Stimulated activated CD4-positive, alpha-beta T cell treated with anti-CD3 and anti-CD28 coated beads, Interleukin-15, amount 100 ng/mL, for 48 hours (primary cell): ENCODE measurements at regions not wholly inside any gene's neighbourhood (a gene's known extent, or its start where the extent isn't known, plus 50 kb on each side); places are given as distances from the start of the nearest gene placed in this dataset.
"Not testable (repeated sequence)": the region's sequence is repeated elsewhere in the genome, so short reads cannot be mapped to it uniquely, and the experiment has no call there.

Source experiments
- DNase-seq, 2 donors: peaks; one replicate each; pipeline ENCODE4 v3.0.0-alpha.2; 2020; ENCODE audit warnings: low read depth in 2 of 2

DNA sequence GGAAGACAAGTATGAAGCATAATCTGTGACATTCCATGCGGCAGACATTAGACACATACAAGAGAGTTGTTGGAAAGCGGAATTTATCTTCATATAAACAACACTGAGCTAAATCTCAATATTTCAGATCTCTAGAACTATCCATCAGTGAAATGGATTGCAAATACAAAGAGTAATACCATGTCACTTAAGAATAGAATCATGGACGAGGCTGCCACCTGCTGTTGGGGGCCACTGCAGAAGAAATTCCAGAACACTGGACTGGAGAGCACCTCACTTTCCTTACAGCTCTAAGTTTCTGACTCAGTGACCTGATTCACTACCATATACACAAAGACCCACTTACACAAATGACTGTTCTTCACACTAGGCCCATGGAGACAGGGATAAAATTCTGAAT lies 346.7 kb downstream of the OR4F29 start:
- not testable (repeated sequence) for DNase-seq

DNA sequence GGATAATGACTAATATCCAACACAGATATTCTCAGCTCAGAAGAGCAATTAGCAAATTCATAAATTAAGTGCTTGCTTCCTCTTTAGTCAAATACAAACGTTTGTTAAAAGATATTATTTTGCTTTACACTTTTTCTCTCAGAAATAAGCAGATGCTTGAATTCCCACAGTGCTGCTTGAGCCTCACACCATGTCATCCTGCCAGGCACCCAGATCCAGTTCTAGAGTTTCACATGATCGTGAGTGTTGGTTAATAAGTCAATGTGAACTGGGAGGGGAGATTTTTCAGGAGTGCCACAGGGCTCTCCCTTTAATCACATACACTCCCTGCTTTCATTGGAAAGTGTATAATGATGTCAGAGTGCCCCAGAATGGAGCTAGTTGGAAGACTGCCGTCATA lies 352.0 kb downstream of the OR4F29 start:
- not testable (repeated sequence) for DNase-seq

DNA sequence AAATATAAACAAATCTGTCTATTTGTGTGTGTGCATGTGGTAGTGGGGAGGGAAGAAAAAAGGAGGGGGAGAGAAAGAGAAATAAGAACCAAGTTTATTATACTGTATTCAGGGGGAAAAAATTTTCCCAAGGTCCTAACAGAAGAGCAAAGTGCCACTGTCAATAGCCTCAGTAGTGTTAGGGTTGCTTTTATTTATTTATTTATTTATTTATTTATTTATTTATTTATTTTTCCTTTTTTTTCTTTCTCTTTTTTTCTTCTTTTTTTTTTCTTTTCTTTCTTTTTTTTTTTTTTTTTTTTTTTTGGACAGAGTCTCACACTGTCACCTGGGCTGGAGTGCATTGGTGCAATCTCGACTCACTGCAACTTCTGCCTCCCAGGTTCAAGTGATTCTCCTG lies 352.7 kb downstream of the OR4F29 start:
- not testable (repeated sequence) for DNase-seq

DNA sequence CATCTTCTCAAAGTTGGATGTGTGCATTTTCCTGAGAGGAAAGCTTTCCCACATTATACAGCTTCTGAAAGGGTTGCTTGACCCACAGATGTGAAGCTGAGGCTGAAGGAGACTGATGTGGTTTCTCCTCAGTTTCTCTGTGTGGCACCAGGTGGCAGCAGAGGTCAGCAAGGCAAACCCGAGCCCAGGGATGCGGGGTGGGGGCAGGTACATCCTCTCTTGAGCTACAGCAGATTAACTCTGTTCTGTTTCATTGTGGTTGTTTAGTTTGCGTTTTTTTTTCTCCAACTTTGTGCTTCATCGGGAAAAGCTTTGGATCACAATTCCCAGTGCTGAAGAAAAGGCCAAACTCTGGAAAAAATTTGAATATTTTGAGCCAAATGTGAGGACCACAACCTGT lies 360.2 kb downstream of the OR4F29 start:
- DNase-seq: not testable (repeated sequence)

DNA sequence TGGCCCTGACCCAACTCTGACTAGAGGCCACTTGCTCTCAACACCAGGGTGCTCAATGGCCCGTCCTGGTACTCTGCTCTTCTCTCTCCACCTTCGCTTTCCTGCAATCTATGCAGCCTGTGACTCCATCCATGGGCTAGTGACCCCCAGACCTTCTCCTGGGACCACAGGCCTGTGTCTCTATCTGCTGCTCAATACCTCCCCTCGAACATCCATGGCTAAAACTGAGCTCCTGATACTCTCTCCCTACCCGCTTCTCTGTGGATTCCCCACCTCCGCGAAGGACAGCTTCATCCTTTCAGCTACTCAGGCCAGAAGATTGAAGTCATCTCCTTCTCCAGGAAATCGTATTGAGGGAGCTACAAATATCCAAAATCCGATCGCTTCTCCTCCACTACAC lies 363.4 kb downstream of the OR4F29 start:
- DNase-seq: not testable (repeated sequence)

DNA sequence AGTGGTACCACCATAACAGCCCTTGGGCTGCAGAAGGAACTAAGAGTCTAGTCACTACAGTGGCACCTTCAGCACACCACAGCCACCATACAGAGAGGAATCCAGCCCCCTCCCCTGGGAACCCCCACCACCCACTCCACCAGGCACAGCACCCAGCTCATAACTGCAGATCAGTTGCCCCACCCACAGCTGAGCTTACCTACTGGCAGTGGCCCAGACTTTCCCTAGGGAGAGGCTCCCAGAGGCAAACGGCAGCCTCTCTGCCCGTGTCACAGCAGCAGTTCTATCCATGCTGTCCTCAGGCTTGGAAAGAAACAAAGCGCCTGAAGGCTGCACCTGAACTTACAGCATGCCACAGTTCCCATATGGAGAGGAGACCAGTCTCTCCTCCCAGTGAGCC lies 372.3 kb downstream of the OR4F29 start:
- not testable (repeated sequence) for DNase-seq

DNA sequence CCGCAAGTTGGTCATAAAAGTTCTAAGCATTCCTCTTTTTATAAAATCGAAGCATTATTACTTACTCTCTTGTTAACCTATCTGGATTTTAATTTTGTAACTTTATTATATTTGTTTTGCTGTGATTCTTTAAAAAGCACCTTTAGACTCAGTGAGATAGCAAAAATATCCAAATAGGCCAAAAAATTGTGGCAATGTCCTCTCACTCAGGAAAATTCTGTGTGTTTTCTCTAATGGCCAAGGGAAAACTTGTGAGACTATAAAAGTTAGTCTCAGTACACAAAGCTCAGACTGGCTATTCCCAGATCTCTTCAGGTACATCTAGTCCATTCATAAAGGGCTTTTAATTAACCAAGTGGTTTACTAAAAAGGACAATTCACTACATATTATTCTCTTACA lies 386.4 kb downstream of the OR4F29 start, which contains the start of gene OR4F5:
Gene OR4F5 (plus strand): TSS at position 301 of the 400 bp plus-strand sequence.
- DNase-seq: not testable (repeated sequence)

DNA sequence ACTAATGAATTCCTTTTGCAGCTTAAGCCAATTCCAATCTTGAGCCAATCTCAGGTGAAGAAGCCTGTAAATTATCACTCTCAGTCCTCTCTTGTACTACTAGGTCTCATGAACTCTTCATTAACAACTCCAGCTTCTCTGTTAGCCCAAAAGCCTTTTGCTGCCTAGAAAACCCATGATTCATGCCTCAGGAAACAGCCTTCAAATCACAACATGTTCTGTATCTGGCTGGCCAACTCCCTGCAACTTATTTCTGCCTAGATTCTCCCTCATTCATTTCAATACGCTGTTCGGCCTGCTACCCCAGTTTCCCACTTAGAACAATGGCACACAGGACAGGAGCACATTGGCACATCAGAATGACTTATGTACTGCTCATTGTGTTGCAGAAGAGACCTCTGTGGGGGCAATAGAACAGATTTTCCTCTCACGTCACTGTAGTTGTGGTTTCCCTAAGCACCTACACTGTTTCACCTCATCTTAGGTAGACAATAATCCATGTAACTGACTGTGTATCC lies 395.4 kb downstream of the OR4F29 start:
- DNase-seq: not testable (repeated sequence)

DNA sequence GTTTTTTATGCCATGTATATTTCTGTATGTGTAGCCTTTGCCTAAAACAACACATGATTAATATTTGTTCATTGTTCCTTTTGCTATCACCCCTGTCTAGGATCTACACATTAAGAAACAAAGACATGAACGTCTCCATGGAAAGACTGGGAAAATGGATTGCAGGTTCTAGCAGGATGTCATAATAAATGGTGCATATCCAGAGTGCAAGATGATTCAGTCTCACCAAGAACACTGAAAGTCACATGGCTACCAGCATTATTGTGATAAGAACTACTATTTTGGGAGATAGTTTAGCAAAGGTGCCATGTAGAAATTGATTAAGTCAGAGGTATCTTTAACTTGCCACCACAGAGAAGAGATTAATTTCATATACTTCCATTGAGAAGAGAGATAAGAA lies 398.3 kb downstream of the OR4F29 start:
- DNase-seq: not testable (repeated sequence)

DNA sequence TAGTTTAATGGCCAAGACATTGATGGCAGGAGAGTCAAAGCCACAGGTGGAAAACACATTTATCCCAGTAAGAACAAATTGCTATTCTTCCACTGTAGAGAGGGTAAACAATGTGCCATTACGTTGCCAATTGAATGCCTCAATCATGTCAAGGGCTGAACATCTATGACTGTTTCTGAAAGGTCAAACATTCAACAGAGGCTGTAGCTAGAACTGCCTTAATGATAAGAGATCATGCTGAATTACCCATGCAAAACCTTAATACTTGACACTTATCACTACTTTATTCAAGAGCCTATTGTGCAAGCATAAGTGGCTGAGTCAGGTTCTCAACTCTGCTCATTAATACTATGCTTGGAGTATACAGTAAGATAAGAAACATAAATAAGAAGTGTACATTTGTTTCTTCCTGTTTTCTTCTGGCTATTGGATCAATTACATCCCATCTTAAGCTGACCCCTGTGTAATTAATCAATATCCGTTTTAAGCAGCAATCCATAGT lies 409.5 kb downstream of the OR4F29 start:
- not testable (repeated sequence) for DNase-seq

DNA sequence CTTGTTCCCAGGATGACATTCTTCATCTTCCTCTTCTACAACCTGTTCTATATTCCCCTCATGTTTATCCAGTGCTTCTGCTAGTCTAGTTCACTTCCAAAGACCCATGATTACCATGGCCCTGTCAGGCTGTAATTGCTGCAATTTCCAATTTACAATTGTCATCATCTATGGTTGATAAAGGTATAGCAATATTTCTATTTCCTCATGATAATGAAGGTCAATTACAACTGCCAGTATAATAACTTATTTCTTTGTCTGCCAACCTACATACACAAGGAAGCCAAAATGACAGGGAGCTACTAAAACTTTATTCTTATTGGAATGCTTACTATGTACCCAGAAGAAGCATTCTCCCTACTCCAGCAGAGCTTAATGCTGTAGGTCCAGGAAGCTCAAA lies 410.3 kb downstream of the OR4F29 start:
- DNase-seq: not testable (repeated sequence)

DNA sequence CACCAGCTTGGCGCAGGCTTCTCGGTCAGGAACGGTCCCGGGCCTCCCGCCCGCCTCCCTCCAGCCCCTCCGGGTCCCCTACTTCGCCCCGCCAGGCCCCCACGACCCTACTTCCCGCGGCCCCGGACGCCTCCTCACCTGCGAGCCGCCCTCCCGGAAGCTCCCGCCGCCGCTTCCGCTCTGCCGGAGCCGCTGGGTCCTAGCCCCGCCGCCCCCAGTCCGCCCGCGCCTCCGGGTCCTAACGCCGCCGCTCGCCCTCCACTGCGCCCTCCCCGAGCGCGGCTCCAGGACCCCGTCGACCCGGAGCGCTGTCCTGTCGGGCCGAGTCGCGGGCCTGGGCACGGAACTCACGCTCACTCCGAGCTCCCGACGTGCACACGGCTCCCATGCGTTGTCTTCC lies 422.3 kb downstream of the OR4F29 start:
- DNase-seq: not testable (repeated sequence)

DNA sequence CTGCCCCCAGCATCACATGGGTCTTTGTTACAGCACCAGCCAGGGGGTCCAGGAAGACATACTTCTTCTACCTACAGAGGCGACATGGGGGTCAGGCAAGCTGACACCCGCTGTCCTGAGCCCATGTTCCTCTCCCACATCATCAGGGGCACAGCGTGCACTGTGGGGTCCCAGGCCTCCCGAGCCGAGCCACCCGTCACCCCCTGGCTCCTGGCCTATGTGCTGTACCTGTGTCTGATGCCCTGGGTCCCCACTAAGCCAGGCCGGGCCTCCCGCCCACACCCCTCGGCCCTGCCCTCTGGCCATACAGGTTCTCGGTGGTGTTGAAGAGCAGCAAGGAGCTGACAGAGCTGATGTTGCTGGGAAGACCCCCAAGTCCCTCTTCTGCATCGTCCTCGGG lies 434.2 kb downstream of the OR4F29 start:
- not testable (repeated sequence) for DNase-seq

DNA sequence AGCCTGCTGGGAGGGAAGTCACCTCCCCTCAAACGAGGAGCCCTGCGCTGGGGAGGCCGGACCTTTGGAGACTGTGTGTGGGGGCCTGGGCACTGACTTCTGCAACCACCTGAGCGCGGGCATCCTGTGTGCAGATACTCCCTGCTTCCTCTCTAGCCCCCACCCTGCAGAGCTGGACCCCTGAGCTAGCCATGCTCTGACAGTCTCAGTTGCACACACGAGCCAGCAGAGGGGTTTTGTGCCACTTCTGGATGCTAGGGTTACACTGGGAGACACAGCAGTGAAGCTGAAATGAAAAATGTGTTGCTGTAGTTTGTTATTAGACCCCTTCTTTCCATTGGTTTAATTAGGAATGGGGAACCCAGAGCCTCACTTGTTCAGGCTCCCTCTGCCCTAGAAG lies 435.5 kb downstream of the OR4F29 start:
- DNase-seq: not testable (repeated sequence)

DNA sequence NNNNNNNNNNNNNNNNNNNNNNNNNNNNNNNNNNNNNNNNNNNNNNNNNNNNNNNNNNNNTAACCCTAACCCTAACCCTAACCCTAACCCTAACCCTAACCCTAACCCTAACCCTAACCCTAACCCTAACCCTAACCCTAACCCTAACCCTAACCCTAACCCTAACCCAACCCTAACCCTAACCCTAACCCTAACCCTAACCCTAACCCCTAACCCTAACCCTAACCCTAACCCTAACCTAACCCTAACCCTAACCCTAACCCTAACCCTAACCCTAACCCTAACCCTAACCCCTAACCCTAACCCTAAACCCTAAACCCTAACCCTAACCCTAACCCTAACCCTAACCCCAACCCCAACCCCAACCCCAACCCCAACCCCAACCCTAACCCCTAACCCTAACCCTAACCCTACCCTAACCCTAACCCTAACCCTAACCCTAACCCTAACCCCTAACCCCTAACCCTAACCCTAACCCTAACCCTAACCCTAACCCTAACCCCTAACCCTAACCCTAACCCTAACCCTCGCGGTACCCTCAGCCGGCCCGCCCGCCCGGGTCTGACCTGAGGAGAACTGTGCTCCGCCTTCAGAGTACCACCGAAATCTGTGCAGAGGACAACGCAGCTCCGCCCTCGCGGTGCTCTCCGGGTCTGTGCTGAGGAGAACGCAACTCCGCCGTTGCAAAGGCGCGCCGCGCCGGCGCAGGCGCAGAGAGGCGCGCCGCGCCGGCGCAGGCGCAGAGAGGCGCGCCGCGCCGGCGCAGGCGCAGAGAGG lies 441.3 kb downstream of the OR4F29 start:
- DNase-seq: not testable (repeated sequence)
